ENCODE measurements at regions not wholly inside any gene's neighbourhood (a gene's known extent, or its start where the extent isn't known, plus 50 kb on each side); places are given as distances from the start of the nearest gene placed in this dataset.
A peak's percentile ranks its signal among the peaks of the same experiment; 100 is the strongest.
"Not testable (repeated sequence)": the region's sequence is repeated elsewhere in the genome, so short reads cannot be mapped to it uniquely, and the experiment has no call there.

DNA sequence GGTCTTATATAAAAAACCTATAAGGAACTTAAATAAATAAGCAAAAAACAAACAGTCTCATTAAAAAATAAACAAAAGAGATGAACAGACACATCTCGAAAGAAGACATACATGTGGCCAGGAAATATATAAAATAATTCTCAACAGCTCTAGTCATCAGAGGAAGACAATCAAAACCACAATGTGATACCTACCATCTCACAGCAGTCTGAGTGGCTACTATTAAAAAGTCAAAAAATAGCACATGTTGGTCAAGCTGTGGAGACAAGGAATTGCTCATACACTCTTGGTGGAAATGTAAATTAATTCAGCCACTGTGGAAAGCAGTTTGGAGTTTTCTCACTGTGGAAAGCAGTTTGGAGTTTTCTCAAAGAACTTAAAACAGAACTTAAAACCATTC, 100.3 kb upstream of the ADAMTS5 start:
- in situ Hi-C loops (cut with HindIII; ENCODE audit: low pct_ligation_motif_present, low pct_unique_long_range_greater_than_20kb, low sequenced_read_pairs), result no loop called here
- DNase-seq, result no peak

- in situ Hi-C loops (cut with HindIII; ENCODE audit: low pct_ligation_motif_present, low pct_unique_long_range_greater_than_20kb, low sequenced_read_pairs), result no loop called here
- no peak for DNase-seq
Measured at GRCh38 chr21:27062443-27062842, 95.6 kb upstream of the ADAMTS5 start.

DNA sequence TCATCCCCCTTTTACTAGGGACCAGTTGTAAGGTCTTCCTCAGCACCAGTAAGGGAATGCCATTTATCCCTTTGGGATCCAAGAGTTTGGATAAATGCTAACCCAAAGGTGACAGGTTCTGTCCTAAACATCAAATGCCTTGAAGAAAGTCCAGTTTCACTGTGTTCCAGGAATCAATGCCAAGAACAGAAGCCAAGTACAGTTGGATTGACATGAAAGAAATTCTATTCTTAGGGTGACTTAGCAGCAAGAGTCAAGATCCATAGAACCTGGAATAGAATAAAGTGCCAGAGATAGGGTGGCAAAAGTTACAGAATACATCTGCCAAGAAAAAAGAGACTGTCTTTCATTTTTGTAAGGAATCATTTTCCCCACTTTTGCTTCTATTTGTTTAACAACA, 94.9 kb upstream of the ADAMTS5 start:
- in situ Hi-C loops (cut with HindIII; ENCODE audit: low pct_ligation_motif_present, low pct_unique_long_range_greater_than_20kb, low sequenced_read_pairs), result no loop called here
- DNase-seq, result no peak

DNA sequence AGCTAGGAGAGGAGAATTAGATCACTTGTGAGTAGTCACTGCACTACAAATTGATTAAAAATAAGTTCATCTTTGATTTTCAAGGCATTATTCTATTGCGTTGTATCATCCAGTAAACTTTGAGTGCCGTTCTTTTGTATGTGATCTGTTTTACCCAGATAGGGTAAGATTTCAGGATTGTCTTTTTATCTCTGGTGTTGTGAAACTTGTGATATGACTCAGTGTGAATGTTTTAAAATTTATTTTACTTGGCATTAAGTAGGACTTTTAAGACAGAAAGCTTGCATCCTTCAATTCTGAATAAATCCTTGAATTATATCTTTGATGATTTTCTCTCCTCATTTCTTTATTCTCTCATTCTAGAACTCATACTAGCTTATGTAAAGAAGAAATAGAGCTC, 93.3 kb upstream of the ADAMTS5 start:
- DNase-seq, result no peak
- in situ Hi-C loops (cut with HindIII; ENCODE audit: low pct_ligation_motif_present, low pct_unique_long_range_greater_than_20kb, low sequenced_read_pairs), result no loop called here

GRCh38 chr21:27058673-27059605, 92.1 kb upstream of the ADAMTS5 start:
- in situ Hi-C loops (cut with HindIII; ENCODE audit: low pct_ligation_motif_present, low pct_unique_long_range_greater_than_20kb, low sequenced_read_pairs), result no loop called here
- DNase-seq, result no peak

DNA sequence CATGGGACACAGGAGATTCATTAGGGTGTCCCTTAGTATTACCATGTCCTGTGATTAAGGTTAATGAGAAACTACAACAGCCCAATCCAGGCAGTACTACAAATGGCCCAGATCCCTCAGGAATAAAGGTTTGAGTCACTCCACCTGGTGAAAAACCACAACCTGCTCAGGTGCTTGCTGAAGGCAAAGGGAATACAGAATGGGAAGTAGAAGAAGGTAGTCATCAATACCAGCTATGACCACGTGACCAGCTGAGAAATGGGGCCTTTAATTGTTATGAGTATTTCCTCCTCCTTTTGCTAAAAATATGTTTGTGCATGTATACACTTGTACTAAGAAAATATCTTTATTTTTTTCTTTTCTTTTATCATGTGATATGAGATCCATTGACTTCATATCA, 91.1 kb upstream of the ADAMTS5 start:
- no peak for DNase-seq
- in situ Hi-C loops (cut with HindIII; ENCODE audit: low pct_ligation_motif_present, low pct_unique_long_range_greater_than_20kb, low sequenced_read_pairs), result no loop called here

DNA sequence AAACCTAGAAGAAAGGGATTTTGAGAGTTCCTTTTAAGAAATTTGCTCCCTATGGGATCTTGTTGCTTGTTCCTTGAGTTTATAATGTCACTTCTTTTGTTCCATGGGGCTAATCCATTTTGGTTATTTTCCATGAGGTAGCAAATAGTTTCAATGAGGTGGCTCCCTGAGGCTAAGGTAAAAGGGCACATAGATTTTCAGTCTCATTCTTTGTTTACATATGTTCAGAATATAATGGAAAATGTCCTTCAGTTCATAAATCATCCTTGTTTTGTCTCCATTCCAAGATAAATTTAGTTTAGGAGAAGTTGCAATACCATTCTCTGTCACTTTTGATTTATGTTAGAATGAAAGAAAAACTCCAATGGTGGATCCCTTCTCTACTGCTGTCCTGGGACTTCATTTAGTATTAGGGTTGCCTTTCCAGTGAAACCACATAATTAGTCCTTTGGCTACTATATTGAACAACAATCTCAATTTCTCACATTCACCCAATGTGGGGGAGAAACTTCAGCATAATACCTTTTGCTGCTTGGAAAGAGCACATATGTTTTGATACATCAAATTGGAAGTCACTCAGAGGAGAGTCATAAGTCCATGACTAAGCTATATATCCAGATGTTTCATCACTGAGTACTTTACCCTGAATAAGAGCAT, 80.9 kb upstream of the ADAMTS5 start:
- in situ Hi-C loops (cut with HindIII; ENCODE audit: low pct_ligation_motif_present, low pct_unique_long_range_greater_than_20kb, low sequenced_read_pairs), result no loop called here
- no peak for DNase-seq

DNA sequence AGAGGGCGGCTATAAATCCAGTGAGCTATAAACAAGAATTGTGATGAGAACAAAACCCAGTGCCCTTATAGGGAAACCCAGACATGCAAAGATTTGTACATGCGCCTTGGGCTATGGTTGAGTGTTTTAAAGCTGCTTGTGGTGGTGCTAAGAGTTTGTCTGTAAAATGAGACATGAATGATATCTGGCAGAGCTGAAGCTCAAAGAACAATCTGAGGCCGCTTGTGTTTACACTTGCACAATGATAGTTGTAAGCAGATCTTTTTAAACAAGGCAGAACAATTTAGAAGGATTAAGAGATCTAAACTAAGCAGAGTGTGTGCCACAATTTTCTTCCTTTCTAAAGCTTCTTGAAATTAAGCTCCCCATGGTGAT, 80.4 kb upstream of the ADAMTS5 start:
- no peak for DNase-seq
- in situ Hi-C loops (cut with HindIII; ENCODE audit: low pct_ligation_motif_present, low pct_unique_long_range_greater_than_20kb, low sequenced_read_pairs), result no loop called here

DNA sequence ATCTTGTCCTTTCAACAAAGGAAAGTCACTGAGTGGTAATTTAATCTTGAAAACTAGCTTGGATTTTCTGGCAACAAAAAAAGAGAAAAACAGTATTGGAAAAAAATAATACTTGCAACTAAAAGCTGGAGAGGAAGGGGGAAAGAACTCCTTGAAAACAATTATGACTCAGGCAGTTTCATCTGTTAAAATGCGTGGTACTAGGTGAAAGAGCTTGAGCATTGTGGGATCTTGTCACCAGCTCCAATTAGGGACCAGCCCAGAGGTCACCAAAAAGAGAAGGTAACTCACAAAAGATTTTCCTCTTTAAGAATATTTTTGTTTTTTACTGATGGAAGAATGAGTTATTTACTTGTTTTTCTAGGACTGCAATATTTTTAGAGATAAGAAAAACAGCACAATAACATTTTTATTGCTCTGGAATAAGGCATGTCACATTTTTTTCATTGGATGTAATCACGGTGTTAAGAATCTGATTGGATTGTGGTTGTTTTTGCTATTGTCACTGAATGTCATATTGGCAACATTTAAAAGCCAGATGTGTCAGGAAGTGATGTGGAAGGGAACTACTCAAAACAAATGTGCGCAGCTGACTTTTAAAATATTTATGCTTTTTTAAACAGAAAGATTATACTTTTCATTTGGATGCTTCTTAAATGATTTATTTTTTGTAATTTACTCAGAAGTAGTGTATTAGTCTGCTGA, 78.5 kb upstream of the ADAMTS5 start:
- DNase-seq, result no peak
- in situ Hi-C loops (cut with HindIII; ENCODE audit: low pct_ligation_motif_present, low pct_unique_long_range_greater_than_20kb, low sequenced_read_pairs), result no loop called here

DNA sequence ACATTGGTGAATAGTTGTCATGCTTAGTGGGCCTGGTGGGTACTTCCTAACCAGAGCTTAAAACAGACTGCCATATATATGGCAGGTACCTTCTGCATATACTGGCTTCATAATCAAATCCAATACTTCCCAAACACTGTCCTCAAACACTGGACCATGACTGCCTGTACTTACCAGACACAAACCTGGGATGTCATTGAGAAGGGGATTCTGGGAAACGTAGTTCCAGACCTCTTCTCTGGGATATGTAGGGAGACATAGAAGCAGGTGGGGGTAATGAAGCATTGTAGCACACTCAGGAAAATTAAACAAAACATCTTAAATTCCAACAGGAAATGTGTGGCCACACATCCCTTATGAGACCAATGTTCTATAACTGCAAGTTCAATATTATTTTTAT, 76.5 kb upstream of the ADAMTS5 start:
- in situ Hi-C loops (cut with HindIII; ENCODE audit: low pct_ligation_motif_present, low pct_unique_long_range_greater_than_20kb, low sequenced_read_pairs), result no loop called here
- no peak for DNase-seq

GRCh38 chr21:27040738-27041469, 74.0 kb upstream of the ADAMTS5 start:
- no peak for DNase-seq
- in situ Hi-C loops (cut with HindIII; ENCODE audit: low pct_ligation_motif_present, low pct_unique_long_range_greater_than_20kb, low sequenced_read_pairs), result no loop called here

- no peak for DNase-seq
- in situ Hi-C loops (cut with HindIII; ENCODE audit: low pct_ligation_motif_present, low pct_unique_long_range_greater_than_20kb, low sequenced_read_pairs), result no loop called here
Measured at GRCh38 chr21:27036736-27037301, 69.9 kb upstream of the ADAMTS5 start.

- in situ Hi-C loops (cut with HindIII; ENCODE audit: low pct_ligation_motif_present, low pct_unique_long_range_greater_than_20kb, low sequenced_read_pairs), result no loop called here
- DNase-seq, result no peak
Measured at GRCh38 chr21:27035791-27036190, 68.9 kb upstream of the ADAMTS5 start.

DNA sequence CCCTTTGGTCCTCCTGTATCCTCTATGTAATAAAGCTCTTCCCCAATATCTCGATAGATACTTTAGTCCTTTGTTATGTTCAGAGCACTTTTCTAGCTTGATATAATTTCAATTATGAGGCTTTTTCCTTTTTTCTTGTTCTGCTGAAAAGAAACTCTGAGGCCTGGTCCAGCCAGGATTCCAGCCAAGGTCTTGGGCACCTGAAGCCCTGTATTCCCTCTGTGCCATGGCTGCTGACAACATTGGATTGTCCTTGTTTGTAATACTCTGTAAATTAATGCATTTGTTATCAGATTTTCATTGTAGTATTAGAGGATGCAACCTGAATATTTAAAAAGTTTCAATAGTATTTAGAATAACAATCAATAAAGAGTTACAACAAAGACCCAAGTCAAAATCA, 67.9 kb upstream of the ADAMTS5 start:
- in situ Hi-C loops (cut with HindIII; ENCODE audit: low pct_ligation_motif_present, low pct_unique_long_range_greater_than_20kb, low sequenced_read_pairs), result no loop called here
- DNase-seq, result no peak

GRCh38 chr21:27033471-27033870, 66.6 kb upstream of the ADAMTS5 start:
- no peak for DNase-seq
- in situ Hi-C loops (cut with HindIII; ENCODE audit: low pct_ligation_motif_present, low pct_unique_long_range_greater_than_20kb, low sequenced_read_pairs), result no loop called here

GRCh38 chr21:27026501-27026900, 59.6 kb upstream of the ADAMTS5 start:
- peak; percentile 32 for DNase-seq
- in situ Hi-C loops (cut with HindIII; ENCODE audit: low pct_ligation_motif_present, low pct_unique_long_range_greater_than_20kb, low sequenced_read_pairs), result no loop called here

- DNase-seq; in situ Hi-C loops (cut with HindIII; ENCODE audit: low pct_ligation_motif_present, low pct_unique_long_range_greater_than_20kb, low sequenced_read_pairs): not testable (repeated sequence)
Measured at GRCh38 chr21:27025708-27026107, 58.8 kb upstream of the ADAMTS5 start.

DNA sequence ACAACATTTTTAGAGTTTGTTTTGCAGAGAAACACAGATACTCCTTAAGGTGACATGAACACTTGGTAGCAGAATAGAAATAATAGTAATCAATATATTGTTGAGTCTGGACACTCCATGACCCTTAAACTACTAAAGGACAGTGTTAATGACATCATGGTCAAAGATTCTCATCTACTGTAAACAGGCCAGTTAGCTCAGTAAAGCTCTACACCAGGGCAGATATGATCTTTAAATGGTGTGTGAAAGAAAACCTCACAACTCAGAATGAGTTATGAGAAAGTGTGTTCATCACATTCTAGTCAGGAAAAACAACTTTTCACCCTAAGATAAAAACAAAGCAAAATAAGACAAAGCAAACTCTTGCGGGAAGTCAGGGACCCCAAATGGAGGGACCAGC, 58.1 kb upstream of the ADAMTS5 start:
- in situ Hi-C loops (cut with HindIII; ENCODE audit: low pct_ligation_motif_present, low pct_unique_long_range_greater_than_20kb, low sequenced_read_pairs), result no loop called here

DNA sequence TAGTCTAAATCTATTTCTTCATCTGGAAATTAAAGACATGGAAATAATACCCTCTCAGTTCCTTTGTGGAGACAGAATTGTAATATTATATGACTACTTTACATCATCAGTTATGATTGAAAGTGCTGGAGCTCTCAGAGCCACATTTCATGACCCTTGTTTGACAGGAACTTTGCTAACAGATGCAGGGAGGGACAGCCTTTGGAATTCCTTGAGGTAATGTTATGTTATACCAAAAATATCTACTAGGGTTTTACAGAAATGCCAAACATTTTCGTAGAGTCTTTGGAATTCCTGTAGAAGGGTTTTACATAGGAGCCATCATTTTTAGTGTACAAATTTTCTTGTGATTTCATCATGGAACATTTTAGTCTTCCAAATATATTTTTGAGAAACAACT, 57.4 kb upstream of the ADAMTS5 start:
- in situ Hi-C loops (cut with HindIII; ENCODE audit: low pct_ligation_motif_present, low pct_unique_long_range_greater_than_20kb, low sequenced_read_pairs), result no loop called here
- DNase-seq, result no peak

More for the DNA sequence above, 58.1 kb upstream of the ADAMTS5 start:
- no peak for DNase-seq
